ENCODE measurements at regions not wholly inside any gene's neighbourhood (a gene's known extent, or its start where the extent isn't known, plus 50 kb on each side); places are given as distances from the start of the nearest gene placed in this dataset.

DNA sequence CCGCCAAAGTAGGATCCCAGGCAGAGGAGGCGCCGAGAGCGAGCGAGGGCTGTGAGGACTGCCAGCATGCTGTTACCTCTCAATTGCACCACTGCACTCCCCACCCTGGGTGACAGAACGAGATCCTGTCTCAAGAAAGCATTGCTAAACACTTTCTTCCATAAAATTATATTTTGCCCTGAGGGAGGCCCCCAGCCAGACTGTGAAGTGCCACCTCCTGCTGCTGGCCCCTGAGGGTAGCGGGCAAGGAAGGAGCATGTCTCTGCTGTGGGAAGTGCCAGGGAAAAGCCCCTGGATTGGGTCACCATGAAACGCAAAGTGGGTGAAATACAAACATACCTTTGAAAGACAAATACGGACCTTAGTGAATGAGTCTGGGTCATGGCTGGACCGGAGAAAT lies 78.0 kb upstream of the AMZ2 start:
- TF ChIP-seq, protein P1, sequence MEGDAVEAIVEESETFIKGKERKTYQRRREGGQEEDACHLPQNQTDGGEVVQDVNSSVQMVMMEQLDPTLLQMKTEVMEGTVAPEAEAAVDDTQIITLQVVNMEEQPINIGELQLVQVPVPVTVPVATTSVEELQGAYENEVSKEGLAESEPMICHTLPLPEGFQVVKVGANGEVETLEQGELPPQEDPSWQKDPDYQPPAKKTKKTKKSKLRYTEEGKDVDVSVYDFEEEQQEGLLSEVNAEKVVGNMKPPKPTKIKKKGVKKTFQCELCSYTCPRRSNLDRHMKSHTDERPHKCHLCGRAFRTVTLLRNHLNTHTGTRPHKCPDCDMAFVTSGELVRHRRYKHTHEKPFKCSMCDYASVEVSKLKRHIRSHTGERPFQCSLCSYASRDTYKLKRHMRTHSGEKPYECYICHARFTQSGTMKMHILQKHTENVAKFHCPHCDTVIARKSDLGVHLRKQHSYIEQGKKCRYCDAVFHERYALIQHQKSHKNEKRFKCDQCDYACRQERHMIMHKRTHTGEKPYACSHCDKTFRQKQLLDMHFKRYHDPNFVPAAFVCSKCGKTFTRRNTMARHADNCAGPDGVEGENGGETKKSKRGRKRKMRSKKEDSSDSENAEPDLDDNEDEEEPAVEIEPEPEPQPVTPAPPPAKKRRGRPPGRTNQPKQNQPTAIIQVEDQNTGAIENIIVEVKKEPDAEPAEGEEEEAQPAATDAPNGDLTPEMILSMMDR (IDR thresholded peaks at IDR 0.05; ENCODE audit: low read depth, low read length, missing control alignments) = no peak
- H3K4me3 ChIP-seq (ENCODE audit: low read depth, low read length) = no peak overlapping the region; the same call in 1 of the 2 replicates
- DNase-seq (ENCODE audit: low read depth) = no peak

GRCh38 chr17:68170246-68170645 lies 77.6 kb upstream of the AMZ2 start:
- TF ChIP-seq, protein P1 (IDR thresholded peaks at IDR 0.05; ENCODE audit: low read depth, low read length, missing control alignments) = no peak
- no peak overlapping the region for H3K4me3 ChIP-seq (ENCODE audit: low read depth, low read length)
- no peak for DNase-seq (ENCODE audit: low read depth)

DNA sequence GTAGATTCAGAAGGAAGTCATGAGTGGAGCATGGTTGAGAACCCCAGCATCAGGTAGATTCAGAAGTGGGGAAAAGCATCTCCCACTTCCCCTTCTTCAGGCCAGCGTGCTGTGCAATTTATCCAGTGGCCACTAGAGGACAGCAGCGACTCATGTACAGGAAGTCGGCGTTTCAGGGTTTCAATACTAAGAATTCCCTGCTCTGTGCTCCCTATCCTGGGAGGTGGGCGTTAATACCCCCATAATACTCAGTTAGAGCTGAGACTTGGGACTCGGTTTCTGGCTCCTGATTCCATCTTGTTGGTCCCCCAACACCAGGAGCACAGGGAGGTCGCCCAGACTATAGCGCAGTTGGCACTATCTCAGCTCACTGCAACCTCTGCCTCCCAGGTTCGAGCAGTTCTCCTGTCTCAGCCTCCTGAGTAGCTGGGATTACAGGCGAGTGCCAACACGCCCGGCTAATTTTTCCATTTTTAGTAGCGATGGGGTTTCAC lies 75.3 kb upstream of the AMZ2 start:
- no peak overlapping the region for H3K4me3 ChIP-seq (ENCODE audit: low read depth, low read length)
- TF ChIP-seq, protein P1 (IDR thresholded peaks at IDR 0.05; ENCODE audit: low read depth, low read length, missing control alignments) = peak; percentile 99
- DNase-seq (ENCODE audit: low read depth) = no peak

DNA sequence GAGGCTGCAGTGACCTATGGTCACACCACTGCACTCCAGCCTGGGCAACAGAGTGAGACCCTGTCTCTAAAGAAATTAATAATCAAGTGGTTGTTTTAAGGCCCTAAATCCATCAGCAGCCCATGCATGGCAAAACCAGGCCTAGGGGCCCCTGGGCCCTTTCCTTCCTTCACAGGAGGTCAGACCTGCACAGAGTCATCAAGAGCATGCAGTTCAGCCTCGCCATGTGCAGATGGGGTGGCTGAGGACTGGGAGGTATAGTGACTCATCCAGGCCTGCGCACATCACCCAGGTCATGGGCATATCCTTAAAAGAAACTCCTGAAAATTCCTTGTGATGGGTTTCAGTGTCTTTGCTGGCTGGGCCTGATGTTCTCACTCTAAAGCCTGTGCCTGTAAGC lies 72.4 kb upstream of the AMZ2 start:
- DNase-seq (ENCODE audit: low read depth) = no peak
- H3K4me3 ChIP-seq (ENCODE audit: low read depth, low read length) = no peak overlapping the region
- TF ChIP-seq, protein P1 (IDR thresholded peaks at IDR 0.05; ENCODE audit: low read depth, low read length, missing control alignments) = no peak

DNA sequence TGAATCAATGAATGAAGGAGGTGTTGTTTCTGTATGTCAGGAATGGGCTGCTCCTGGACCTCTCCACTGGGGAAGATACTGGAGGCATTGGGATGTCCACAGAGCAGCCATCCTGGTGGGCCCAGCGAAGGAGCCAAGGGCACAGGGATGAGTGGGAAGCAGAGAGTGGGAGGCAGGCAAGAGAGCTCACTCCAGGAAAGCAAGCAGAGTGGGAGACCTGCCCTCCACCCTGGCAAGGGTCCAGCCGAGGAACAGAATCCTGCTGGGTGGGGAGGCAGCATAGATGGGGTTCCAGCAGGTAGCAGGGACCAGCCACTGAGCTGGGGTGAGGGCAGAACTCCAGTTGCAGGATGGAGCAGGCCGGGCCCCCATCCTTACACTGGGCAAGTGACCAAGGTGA lies 71.9 kb upstream of the AMZ2 start:
- no peak overlapping the region for H3K4me3 ChIP-seq (ENCODE audit: low read depth, low read length)
- TF ChIP-seq, protein P1 (IDR thresholded peaks at IDR 0.05; ENCODE audit: low read depth, low read length, missing control alignments) = no peak
- no peak for DNase-seq (ENCODE audit: low read depth)

GRCh38 chr17:68176718-68177117 lies 71.1 kb upstream of the AMZ2 start:
- no peak overlapping the region for H3K4me3 ChIP-seq (ENCODE audit: low read depth, low read length)
- DNase-seq (ENCODE audit: low read depth) = no peak

DNA sequence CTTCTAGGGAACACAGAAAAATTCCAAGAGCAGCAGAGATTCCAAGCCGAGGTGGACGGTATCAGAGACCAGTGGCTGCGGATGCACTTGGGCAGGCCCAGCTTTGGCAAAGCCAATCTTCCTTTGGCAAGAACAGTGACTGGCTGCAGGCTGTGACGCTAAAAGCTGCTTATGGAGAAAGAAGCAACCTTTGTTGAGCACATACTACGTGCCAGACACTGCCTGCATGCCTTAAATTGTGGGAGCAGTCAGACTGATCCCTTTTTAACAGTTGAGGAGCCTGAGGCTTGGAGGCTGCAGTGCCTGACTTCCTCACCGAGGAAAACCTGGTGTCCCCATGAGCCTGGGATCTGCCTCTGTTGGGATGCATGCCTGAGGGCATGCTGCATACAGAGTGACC lies 69.0 kb upstream of the AMZ2 start:
- no peak for DNase-seq (ENCODE audit: low read depth)
- no peak overlapping the region for H3K4me3 ChIP-seq (ENCODE audit: low read depth, low read length)
- TF ChIP-seq, protein P1 (IDR thresholded peaks at IDR 0.05; ENCODE audit: low read depth, low read length, missing control alignments) = no peak

More at GRCh38 chr17:68176718-68177117, 71.1 kb upstream of the AMZ2 start:
- TF ChIP-seq, protein P1 (IDR thresholded peaks at IDR 0.05; ENCODE audit: low read depth, low read length, missing control alignments) = no peak
